ENCODE measurements at regions not wholly inside any gene's neighbourhood (a gene's known extent, or its start where the extent isn't known, plus 50 kb on each side); places are given as distances from the start of the nearest gene placed in this dataset.

DNA sequence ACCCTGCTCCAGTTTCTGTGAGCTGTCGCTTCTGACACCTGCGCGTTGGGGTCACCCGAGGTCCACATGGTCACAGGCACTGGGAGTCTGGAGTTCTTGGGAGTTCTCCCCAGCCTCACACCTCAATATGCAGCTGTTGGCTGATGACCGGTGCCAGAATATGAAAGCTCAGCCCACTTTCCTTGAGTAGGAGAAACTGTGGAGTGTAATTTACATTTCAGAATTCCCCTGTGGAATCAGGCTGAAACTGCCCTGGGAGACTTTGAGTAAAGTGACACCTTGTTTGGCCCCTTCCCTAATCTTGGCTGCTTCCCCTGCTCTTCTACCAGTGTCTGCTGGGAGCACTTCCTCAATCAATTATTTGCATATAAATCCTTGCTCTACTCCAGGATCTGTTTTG is 255.9 kb downstream of the NFKBIZ start:
- no peaks in the 10 kb centered on the region for H3K9me1 ChIP-seq (replicated peaks; ENCODE audit: control insufficient read depth, extremely low read depth, insufficient read depth, low read length)
- no peak overlapping the region for H3K9ac ChIP-seq (replicated peaks; ENCODE audit: extremely low read depth, insufficient read depth, low read length)
- H2AFZ ChIP-seq (ENCODE audit: low read depth, low read length) = no peak overlapping the region
- peaks cover 8% of the 10 kb centered on the region for H3K4me1 ChIP-seq (ENCODE audit: control insufficient read depth, extremely low read depth, insufficient read depth, low read length)
- CTCF ChIA-PET = no interaction called here
- dilution Hi-C loops (cut with MboI; ENCODE audit: extremely low pct_ligation_motif_present, low sequenced_read_pairs) (no loop called here), intact Hi-C loops (cut with micrococcal nuclease) (no loop called here)
- H3K79me2 ChIP-seq (ENCODE audit: control insufficient read depth, insufficient read depth, low read length) = no peaks in the 10 kb centered on the region
- H3K36me3 ChIP-seq (ENCODE audit: control insufficient read depth in 2 of 2, extremely low read depth in 1 of 2, insufficient read depth in 2 of 2, low read length in 2 of 2) = no peaks in the 10 kb centered on the region
- DNase-seq (ENCODE audit: low read depth, low spot score) = no peak
- no peak overlapping the region for H3K27ac ChIP-seq (ENCODE audit: insufficient read depth, low read depth, low read length)
- no peak overlapping the region for H3K4me2 ChIP-seq (ENCODE audit: insufficient read depth, low read length)
- no peaks in the 10 kb centered on the region for H4K20me1 ChIP-seq (replicated peaks; ENCODE audit: control insufficient read depth, extremely low read depth, insufficient read depth, low read length)
- TF ChIP-seq, protein P1, sequence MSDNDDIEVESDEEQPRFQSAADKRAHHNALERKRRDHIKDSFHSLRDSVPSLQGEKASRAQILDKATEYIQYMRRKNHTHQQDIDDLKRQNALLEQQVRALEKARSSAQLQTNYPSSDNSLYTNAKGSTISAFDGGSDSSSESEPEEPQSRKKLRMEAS (IDR thresholded peaks at IDR 0.05; ENCODE audit: insufficient read depth, insufficient read length) = no peak
- TF ChIP-seq EZH2 (IDR thresholded peaks at IDR 0.05; ENCODE audit: borderline replicate concordance, low read depth, low read length, severe bottlenecking) (no peak), POLR2AphosphoS5 (IDR thresholded peaks at IDR 0.05; ENCODE audit: insufficient read depth, low read depth, low read length) (no peak), JUN (IDR thresholded peaks at IDR 0.05; ENCODE audit: borderline replicate concordance, insufficient read depth, insufficient read length, low read depth) (no peak), GATA2 (IDR thresholded peaks at IDR 0.05; ENCODE audit: insufficient read depth, insufficient read length, low read depth, low read length) (no peak), CTCF (IDR thresholded peaks at IDR 0.05; ENCODE audit: extremely low read depth in 1 of 2, insufficient read depth in 1 of 2, low read depth in 1 of 2, low read length in 2 of 2) (no peak)
- H3K27me3 ChIP-seq (ENCODE audit: control insufficient read depth in 2 of 2, insufficient read depth in 2 of 2, low read length in 2 of 2) = no peaks in the 10 kb centered on the region
- no peak overlapping the region for H3K4me3 ChIP-seq (replicated peaks in 1 of 3; ENCODE audit: insufficient read depth in 1 of 3, low read depth in 1 of 3, low read length in 3 of 3)
- POLR2A ChIA-PET = no interaction called here
- no TSS peak for BruUV-seq (replicated peaks)
- no peaks in the 10 kb centered on the region for H3K9me3 ChIP-seq (replicated peaks; ENCODE audit: control insufficient read depth, insufficient read depth, low read length)
- no peak for FAIRE-seq
